ENCODE measurements at regions not wholly inside any gene's neighbourhood (a gene's known extent, or its start where the extent isn't known, plus 50 kb on each side); places are given as distances from the start of the nearest gene placed in this dataset.

DNA sequence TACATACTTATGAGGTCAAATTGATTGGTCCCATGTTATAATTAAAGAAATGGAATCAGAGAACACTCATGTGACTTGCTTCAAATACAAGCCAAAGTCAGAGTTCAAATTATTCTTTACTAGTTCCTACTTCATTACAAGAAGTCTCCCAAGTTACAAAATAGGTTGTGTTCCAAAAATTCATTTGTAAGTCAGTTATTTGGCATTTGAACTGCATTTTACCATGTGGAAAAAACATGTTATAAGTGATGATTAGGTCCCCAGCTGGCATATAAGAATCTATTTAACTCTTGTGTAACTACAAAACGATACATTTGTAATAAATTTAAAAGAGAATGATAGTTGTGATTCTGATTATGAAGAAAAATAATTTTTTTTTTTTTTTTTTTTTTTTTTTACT, 124.1 kb downstream of the DISP1 start:
- no peaks in the 10 kb centered on the region for H3K27me3 ChIP-seq
- TF ChIP-seq, protein P1, sequence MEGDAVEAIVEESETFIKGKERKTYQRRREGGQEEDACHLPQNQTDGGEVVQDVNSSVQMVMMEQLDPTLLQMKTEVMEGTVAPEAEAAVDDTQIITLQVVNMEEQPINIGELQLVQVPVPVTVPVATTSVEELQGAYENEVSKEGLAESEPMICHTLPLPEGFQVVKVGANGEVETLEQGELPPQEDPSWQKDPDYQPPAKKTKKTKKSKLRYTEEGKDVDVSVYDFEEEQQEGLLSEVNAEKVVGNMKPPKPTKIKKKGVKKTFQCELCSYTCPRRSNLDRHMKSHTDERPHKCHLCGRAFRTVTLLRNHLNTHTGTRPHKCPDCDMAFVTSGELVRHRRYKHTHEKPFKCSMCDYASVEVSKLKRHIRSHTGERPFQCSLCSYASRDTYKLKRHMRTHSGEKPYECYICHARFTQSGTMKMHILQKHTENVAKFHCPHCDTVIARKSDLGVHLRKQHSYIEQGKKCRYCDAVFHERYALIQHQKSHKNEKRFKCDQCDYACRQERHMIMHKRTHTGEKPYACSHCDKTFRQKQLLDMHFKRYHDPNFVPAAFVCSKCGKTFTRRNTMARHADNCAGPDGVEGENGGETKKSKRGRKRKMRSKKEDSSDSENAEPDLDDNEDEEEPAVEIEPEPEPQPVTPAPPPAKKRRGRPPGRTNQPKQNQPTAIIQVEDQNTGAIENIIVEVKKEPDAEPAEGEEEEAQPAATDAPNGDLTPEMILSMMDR (IDR thresholded peaks at IDR 0.05), result no peak
- peaks cover 12% of the 10 kb centered on the region for H3K36me3 ChIP-seq
- no peak overlapping the region for H3K4me3 ChIP-seq
- intact Hi-C loops (cut with DNase I), result no loop called here
- peaks cover 4% of the 10 kb centered on the region for H3K4me1 ChIP-seq
- ATAC-seq (no peak), DNase-seq (no peak)
- no peak overlapping the region for H3K27ac ChIP-seq
- no peaks in the 10 kb centered on the region for H3K9me3 ChIP-seq

DNA sequence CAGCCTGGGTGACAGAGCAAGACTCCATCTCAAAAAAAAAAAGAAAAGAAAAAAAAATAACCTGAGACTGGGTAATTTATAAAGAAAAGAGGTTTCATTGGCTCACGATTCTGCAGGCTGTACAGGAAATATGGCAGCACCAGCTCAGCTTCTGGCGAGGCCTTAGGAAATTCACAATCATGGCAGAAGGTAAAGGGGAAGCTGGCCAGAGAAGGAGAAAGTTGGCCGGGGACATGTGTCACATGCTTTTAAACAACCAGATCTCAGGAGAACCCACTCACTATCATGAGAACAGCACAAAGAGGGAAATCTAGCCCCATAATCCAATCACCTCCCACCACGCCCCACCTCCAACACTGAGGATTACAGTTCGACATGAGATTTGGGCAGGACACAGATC, 125.3 kb downstream of the DISP1 start:
- DNase-seq, result no peak
- H3K27me3 ChIP-seq, result no peaks in the 10 kb centered on the region
- intact Hi-C loops (cut with DNase I), result no loop called here
- ATAC-seq, result no peak
- H3K4me1 ChIP-seq, result peaks cover 4% of the 10 kb centered on the region
- H3K9me3 ChIP-seq, result no peaks in the 10 kb centered on the region
- TF ChIP-seq, protein P1 (IDR thresholded peaks at IDR 0.05), result no peak
- peaks cover 22% of the 10 kb centered on the region for H3K36me3 ChIP-seq
- no peak overlapping the region for H3K4me3 ChIP-seq
- H3K27ac ChIP-seq, result no peak overlapping the region

DNA sequence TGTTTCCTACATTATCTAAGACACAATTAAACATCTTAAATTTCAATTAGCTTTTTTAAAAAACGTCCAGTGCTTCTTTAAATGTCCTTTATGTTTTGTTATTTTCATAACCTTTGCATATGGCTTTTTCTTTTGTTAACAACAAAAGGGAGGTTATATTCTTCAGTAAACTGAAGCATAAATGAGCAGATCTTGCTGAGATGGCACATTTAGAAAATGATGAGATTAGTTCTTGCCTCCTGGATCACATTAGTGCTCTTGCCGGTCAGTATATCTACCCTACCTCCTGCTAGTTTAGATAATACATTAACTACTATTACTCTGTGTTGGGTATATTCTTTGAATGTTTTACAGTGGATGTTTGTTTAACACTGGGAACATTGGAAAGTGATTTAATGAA, 126.1 kb downstream of the DISP1 start:
- peaks cover 4% of the 10 kb centered on the region for H3K4me1 ChIP-seq
- ATAC-seq, result no peak
- peaks cover 22% of the 10 kb centered on the region for H3K36me3 ChIP-seq
- H3K4me3 ChIP-seq, result no peak overlapping the region
- no peak for DNase-seq
- H3K27ac ChIP-seq, result no peak overlapping the region
- TF ChIP-seq, protein P1 (IDR thresholded peaks at IDR 0.05), result no peak
- no peaks in the 10 kb centered on the region for H3K27me3 ChIP-seq
- no peaks in the 10 kb centered on the region for H3K9me3 ChIP-seq
- intact Hi-C loops (cut with DNase I), result no loop called here

DNA sequence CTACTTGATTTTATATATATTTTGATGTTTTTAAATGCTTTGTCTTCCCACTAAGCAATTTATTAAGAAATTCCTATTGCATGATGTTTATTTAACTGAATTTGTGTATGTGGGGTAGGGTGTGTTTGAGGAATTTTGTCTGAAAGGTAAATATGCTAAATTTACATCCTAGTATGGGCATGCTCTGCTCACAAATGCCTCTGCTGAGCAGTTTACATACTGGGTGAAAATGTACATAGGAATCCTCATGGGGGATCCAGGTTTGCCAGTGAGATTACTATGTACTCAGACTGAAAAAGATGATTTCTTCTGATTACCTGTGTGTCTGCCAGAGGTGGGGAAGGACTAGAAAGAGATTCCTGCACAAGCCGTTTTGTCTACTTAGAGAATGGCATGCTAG, 126.6 kb downstream of the DISP1 start:
- Histone ChIP-seq H3K4me1 (peaks cover 4% of the 10 kb centered on the region), H3K9me3 (no peaks in the 10 kb centered on the region), H3K27ac (no peak overlapping the region), H3K27me3 (no peaks in the 10 kb centered on the region), H3K4me3 (no peak overlapping the region), H3K36me3 (peaks cover 22% of the 10 kb centered on the region)
- TF ChIP-seq, protein P1 (IDR thresholded peaks at IDR 0.05), result no peak
- intact Hi-C loops (cut with DNase I), result no loop called here
- ATAC-seq (no peak), DNase-seq (no peak)

DNA sequence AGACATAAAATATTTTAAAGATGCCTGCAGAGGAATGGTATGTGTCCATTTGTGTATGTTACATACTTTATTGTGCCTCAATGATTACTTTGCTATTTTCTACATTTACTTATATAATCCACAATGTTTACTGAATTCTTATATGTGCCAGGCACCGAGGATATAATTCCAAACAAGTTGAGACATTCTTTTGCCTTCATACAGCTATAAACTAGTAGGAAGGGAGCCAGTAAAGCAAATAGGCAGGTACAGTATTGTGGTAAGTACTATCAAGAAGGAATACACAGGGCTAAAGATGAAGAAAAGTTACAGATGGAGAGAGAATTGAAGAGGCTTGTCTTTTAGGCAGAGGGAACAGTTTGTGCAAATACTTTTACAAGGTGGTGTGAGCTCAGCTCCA, 131.6 kb downstream of the DISP1 start:
- TF ChIP-seq, protein P1 (IDR thresholded peaks at IDR 0.05), result no peak
- no peak overlapping the region for H3K27ac ChIP-seq
- H3K4me3 ChIP-seq, result no peak overlapping the region
- no peaks in the 10 kb centered on the region for H3K9me3 ChIP-seq
- peaks cover 22% of the 10 kb centered on the region for H3K36me3 ChIP-seq
- DNase-seq, result no peak
- intact Hi-C loops (cut with DNase I), result no loop called here
- no peaks in the 10 kb centered on the region for H3K27me3 ChIP-seq
- H3K4me1 ChIP-seq, result no peaks in the 10 kb centered on the region
- ATAC-seq, result no peak

DNA sequence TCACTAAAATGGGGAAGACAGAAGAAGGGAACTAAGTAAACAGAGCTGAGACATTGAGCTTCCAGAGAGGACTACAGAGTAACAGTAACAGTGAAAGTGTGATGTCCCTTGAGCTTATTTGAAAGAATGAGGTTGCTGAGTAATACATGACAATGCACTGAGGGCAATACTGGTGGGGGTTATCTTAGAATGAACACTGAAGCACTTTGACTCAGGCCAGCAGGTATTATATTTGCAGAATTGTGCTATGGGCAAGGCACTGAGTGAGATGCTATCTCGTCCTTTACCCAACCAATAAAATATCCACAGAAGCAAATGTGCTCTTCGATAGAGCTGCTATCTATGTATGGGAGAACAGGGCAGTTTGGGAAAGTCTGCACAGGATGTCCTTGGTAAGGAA, 133.2 kb downstream of the DISP1 start:
- TF ChIP-seq, protein P1 (IDR thresholded peaks at IDR 0.05), result no peak
- Histone ChIP-seq H3K4me1 (no peaks in the 10 kb centered on the region), H3K9me3 (no peaks in the 10 kb centered on the region), H3K36me3 (peaks cover 18% of the 10 kb centered on the region), H3K4me3 (no peak overlapping the region), H3K27ac (no peak overlapping the region), H3K27me3 (no peaks in the 10 kb centered on the region)
- intact Hi-C loops (cut with DNase I), result no loop called here
- peak; percentile 36 for ATAC-seq
- no peak for DNase-seq

Data from upper lobe of right lung (tissue), 1 donor.